OCI-LY7 (cell line): ENCODE measurements at regions not wholly inside any gene's neighbourhood (a gene's known extent, or its start where the extent isn't known, plus 50 kb on each side); places are given as distances from the start of the nearest gene placed in this dataset.

Experiments
- BruUV-seq: library from RNA; stranded (reverse); fragments of 400-500 nt; replicated peaks from 2 replicates; lab custom pipeline; 2021; lab: Mats Ljungman, UMichigan
- CTCF ChIA-PET: fragments of 300-600 bp; sonication (Branson Sonifier 250); formaldehyde crosslinking; loops from one replicate; lab custom pipeline; 2022; ENCODE audit warnings: antibody characterized with exemption; ENCODE audit not compliant: unreplicated experiment; lab: Charles Lee
- POLR2A ChIA-PET: fragments of 300-600 bp; sonication (Branson Sonifier 250); formaldehyde crosslinking; loops from one replicate; lab custom pipeline; 2022; ENCODE audit warnings: antibody characterized with exemption; lab: Charles Lee
- DNase-seq: peaks from one replicate; pipeline ENCODE4 v3.0.0-alpha.2; 2015; ENCODE audit warnings: low spot score
- H2AFZ ChIP-seq: fragments of 200-600 bp; sonication (generic), shearing (Covaris generic); 2 replicates; pipeline ENCODE4 v1.6.1; 2014; ENCODE audit warnings: mild to moderate bottlenecking, antibody characterized with exemption, low read length, moderate library complexity
- H3K27ac ChIP-seq: fragments of 200-600 bp; sonication (generic); 2 replicates; pipeline ENCODE4 v1.5.1; 2014; ENCODE audit warnings: mixed run types, low read depth, mild to moderate bottlenecking, moderate library complexity, low read length, inconsistent platforms; ENCODE audit not compliant: poor library complexity, severe bottlenecking
- H3K36me3 ChIP-seq: fragments of 200-600 bp; sonication (generic); 2 replicates; pipeline ENCODE4 v1.6.1; 2014; ENCODE audit warnings: mild to moderate bottlenecking, antibody characterized with exemption, low read length, moderate library complexity, mixed read lengths; ENCODE audit not compliant: insufficient read depth
- H3K4me1 ChIP-seq: fragments of 200-600 bp; sonication (generic); 2 replicates; pipeline ENCODE4 v1.5.1; 2014; ENCODE audit warnings: mild to moderate bottlenecking, low read length; ENCODE audit not compliant: insufficient read depth, poor library complexity, severe bottlenecking
- H3K4me2 ChIP-seq: fragments of 200-600 bp; sonication (generic); 2 replicates; pipeline ENCODE4 v1.6.1; 2014; ENCODE audit warnings: mild to moderate bottlenecking, low read length
- H3K4me3 ChIP-seq: fragments of 200-600 bp; sonication (generic); 2 replicates; pipeline ENCODE4 v1.5.1; 2014; ENCODE audit warnings: mild to moderate bottlenecking, low read depth, low read length; ENCODE audit not compliant: poor library complexity, severe bottlenecking
- H3K79me2 ChIP-seq: fragments of 200-600 bp; sonication (generic); 2 replicates; pipeline ENCODE4 v1.6.1; 2016; ENCODE audit warnings: low read depth, mild to moderate bottlenecking, low read length, moderate library complexity, mixed read lengths; ENCODE audit not compliant: insufficient read depth
- H3K9me2 ChIP-seq: fragments of 200-600 bp; sonication (generic); 2 replicates; pipeline ENCODE4 v1.6.1; 2016; ENCODE audit warnings: mild to moderate bottlenecking, low read length, mixed read lengths; ENCODE audit not compliant: insufficient read depth
- H3K9me3 ChIP-seq: fragments of 200-600 bp; sonication (generic); 2 replicates; pipeline ENCODE4 v1.6.1; 2014; ENCODE audit warnings: mild to moderate bottlenecking, mixed run types, low read length, mixed read lengths
- H4K20me1 ChIP-seq: fragments of 200-600 bp; sonication (generic); 2 replicates; pipeline ENCODE4 v1.6.1; 2014; ENCODE audit warnings: mild to moderate bottlenecking, antibody characterized with exemption, low read length, moderate library complexity, mixed read lengths; ENCODE audit not compliant: insufficient read depth
- EZH2phosphoT487 ChIP-seq: fragments of 200-600 bp; sonication (generic); IDR thresholded peaks from 2 replicates; pipeline ENCODE4 v1.6.1; 2018; ENCODE audit warnings: low read depth, borderline replicate concordance, mild to moderate bottlenecking, mixed run types, antibody characterized with exemption, low read length, moderate library complexity, mixed read lengths
- intact Hi-C: fragments of 100-400 bp; cut with micrococcal nuclease; formaldehyde crosslinking; loops from one replicate; pipeline ENCODE4 v1.10.0; 2022; ENCODE audit not compliant: unreplicated experiment
- TF ChIP-seq, protein P1 (sequence below): fragments of 200-600 bp; sonication (generic); conservative IDR thresholded peaks from 2 replicates; pipeline ENCODE4 v1.5.1; 2014; ENCODE audit warnings: mild to moderate bottlenecking, antibody characterized with exemption, low read length, moderate library complexity, mixed read lengths

DNA sequence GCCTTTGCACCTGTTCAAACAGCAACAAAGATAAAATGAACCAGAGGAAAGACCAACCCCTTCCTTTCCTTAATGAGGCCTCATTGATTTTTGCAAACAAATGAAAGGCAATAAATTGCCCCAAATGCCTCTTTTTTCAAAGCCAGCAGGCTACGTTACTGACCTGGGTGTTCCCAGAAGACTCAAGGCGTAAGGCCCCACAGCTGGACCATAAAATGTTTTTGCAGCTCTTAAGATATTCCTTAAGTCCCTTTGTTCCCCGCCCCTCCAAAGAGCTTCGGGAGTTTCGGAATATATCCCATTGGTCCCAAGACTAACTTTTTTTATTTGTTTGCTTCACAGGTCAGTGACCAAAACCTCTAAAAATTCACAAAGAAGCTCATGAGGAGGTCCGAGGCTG lies 462.9 kb upstream of the PRICKLE1 start:
- no peak for DNase-seq
- TF ChIP-seq, protein P1, sequence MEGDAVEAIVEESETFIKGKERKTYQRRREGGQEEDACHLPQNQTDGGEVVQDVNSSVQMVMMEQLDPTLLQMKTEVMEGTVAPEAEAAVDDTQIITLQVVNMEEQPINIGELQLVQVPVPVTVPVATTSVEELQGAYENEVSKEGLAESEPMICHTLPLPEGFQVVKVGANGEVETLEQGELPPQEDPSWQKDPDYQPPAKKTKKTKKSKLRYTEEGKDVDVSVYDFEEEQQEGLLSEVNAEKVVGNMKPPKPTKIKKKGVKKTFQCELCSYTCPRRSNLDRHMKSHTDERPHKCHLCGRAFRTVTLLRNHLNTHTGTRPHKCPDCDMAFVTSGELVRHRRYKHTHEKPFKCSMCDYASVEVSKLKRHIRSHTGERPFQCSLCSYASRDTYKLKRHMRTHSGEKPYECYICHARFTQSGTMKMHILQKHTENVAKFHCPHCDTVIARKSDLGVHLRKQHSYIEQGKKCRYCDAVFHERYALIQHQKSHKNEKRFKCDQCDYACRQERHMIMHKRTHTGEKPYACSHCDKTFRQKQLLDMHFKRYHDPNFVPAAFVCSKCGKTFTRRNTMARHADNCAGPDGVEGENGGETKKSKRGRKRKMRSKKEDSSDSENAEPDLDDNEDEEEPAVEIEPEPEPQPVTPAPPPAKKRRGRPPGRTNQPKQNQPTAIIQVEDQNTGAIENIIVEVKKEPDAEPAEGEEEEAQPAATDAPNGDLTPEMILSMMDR: no peak
- no peak for TF ChIP-seq EZH2phosphoT487
- intact Hi-C loops: no loop called here
- BruUV-seq: no TSS peak
- ChIA-PET POLR2A (interaction anchor here (0.6 to 0.7 kb wide), 2 partner anchors 30 to 70 kb away, joined by 3 to 4 read pairs; no protein-coding TSS in a partner anchor), CTCF (no interaction called here)
- Histone ChIP-seq H3K36me3 (no peaks in the 10 kb centered on the region), H3K9me3 (no peaks in the 10 kb centered on the region), H3K4me3 (no peak overlapping the region), H3K4me1 (no peaks in the 10 kb centered on the region), H4K20me1 (no peaks in the 10 kb centered on the region), H3K79me2 (no peaks in the 10 kb centered on the region), H3K9me2 (no peaks in the 10 kb centered on the region), H3K4me2 (no peak overlapping the region), H2AFZ (no peak overlapping the region), H3K27ac (no peak overlapping the region)

DNA sequence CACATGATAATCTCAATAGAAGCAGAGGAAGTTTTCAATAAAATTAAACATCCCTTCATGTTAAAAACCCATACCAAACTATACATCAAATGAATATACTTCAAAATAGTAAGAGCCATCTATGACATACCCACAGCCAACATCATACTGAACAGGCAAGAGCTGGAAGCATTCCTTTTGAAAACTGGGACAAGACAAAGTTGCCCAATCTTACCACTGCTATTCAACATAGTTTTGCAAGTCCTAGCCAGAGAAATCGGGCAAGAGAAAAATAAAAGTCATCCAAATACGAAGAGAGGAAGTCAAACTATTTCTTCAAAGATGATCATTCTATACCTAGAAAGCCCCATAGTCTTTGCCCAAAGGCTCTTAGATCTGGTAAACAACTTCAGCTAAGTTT lies 454.7 kb upstream of the PRICKLE1 start:
- CTCF ChIA-PET: no interaction called here
- Histone ChIP-seq H3K9me3 (no peaks in the 10 kb centered on the region), H3K4me3 (no peak overlapping the region), H3K79me2 (no peaks in the 10 kb centered on the region), H3K9me2 (no peaks in the 10 kb centered on the region), H3K4me2 (no peak overlapping the region), H2AFZ (no peak overlapping the region), H3K36me3 (no peaks in the 10 kb centered on the region), H3K4me1 (no peaks in the 10 kb centered on the region), H4K20me1 (no peaks in the 10 kb centered on the region), H3K27ac (no peak overlapping the region)
- POLR2A ChIA-PET: interaction anchor here (0.7 to 1.1 kb wide), 4 partner anchors 8 to 48 kb away, joined by 3 to 4 read pairs (median 4); no protein-coding TSS in a partner anchor
- intact Hi-C loops: no loop called here
- DNase-seq: no peak
- TF ChIP-seq EZH2phosphoT487: no peak
- TF ChIP-seq, protein P1: no peak
- BruUV-seq: no TSS peak

DNA sequence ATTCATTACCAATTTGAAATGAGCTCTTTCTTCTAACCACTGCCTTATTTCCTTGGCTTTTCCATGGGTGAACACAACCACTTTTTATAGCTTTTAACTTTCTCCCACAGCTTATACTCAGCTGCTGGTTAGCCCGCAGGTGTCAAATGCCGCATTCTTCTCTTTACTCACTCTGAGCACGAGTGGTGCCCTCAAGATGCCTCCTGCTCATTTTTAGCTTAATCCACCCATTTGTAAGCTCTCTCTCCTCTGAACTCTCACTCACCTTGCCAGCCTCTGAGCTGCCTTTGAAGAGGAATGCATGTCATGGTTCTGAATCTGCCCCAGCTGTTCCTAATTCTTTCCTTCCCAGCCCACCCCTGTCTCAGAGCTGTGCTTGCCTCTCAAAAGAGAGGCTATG lies 449.4 kb upstream of the PRICKLE1 start:
- Histone ChIP-seq H3K4me3 (no peak overlapping the region), H4K20me1 (no peaks in the 10 kb centered on the region), H3K79me2 (no peaks in the 10 kb centered on the region), H2AFZ (no peak overlapping the region), H3K4me1 (no peaks in the 10 kb centered on the region), H3K4me2 (no peak overlapping the region), H3K9me2 (no peaks in the 10 kb centered on the region), H3K27ac (no peak overlapping the region), H3K36me3 (no peaks in the 10 kb centered on the region), H3K9me3 (no peaks in the 10 kb centered on the region)
- no peak for DNase-seq
- TF ChIP-seq, protein P1: no peak
- TF ChIP-seq EZH2phosphoT487: no peak
- ChIA-PET CTCF (no interaction called here), POLR2A (interaction anchor here (0.6 to 1.3 kb wide), 3 partner anchors 35 to 356 kb away, joined by 3 to 5 read pairs (median 4); no protein-coding TSS in a partner anchor)
- intact Hi-C loops: no loop called here
- BruUV-seq: no TSS peak
